ENCODE measurements at regions not wholly inside any gene's neighbourhood (a gene's known extent, or its start where the extent isn't known, plus 50 kb on each side); places are given as distances from the start of the nearest gene placed in this dataset.

DNA sequence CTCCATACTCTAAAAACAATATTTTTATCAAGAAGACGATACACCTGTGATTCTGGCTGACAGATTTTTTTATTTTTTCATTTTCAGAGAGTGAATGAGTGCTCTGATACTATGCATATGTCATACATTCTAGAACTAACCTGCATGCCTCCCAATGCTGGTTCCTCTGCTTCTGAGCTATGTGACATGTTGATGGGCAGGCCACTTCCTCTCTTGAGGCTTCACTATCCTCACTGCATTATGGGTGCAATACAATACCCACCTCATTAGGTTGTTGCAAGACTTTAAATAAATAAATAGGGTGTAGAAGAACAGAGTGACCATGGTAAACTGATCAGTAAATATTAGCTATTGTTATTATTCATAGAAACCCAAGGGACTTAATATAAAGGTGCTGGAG is 408.3 kb downstream of the HNRNPD start:
- TF ChIP-seq POLR2AphosphoS5 (IDR thresholded peaks at IDR 0.05; ENCODE audit: low read depth, low read length) (no peak), SIN3A (IDR thresholded peaks at IDR 0.05; ENCODE audit: borderline replicate concordance, insufficient read depth, low read length) (no peak), TAF1 (IDR thresholded peaks at IDR 0.05; ENCODE audit: borderline replicate concordance, insufficient read depth, low read length) (no peak), FOXP2 (optimal IDR thresholded peaks at IDR 0.05; ENCODE audit: borderline replicate concordance, extremely low read depth, extremely low read length, insufficient read depth) (no peak)
- TF ChIP-seq, protein P1, sequence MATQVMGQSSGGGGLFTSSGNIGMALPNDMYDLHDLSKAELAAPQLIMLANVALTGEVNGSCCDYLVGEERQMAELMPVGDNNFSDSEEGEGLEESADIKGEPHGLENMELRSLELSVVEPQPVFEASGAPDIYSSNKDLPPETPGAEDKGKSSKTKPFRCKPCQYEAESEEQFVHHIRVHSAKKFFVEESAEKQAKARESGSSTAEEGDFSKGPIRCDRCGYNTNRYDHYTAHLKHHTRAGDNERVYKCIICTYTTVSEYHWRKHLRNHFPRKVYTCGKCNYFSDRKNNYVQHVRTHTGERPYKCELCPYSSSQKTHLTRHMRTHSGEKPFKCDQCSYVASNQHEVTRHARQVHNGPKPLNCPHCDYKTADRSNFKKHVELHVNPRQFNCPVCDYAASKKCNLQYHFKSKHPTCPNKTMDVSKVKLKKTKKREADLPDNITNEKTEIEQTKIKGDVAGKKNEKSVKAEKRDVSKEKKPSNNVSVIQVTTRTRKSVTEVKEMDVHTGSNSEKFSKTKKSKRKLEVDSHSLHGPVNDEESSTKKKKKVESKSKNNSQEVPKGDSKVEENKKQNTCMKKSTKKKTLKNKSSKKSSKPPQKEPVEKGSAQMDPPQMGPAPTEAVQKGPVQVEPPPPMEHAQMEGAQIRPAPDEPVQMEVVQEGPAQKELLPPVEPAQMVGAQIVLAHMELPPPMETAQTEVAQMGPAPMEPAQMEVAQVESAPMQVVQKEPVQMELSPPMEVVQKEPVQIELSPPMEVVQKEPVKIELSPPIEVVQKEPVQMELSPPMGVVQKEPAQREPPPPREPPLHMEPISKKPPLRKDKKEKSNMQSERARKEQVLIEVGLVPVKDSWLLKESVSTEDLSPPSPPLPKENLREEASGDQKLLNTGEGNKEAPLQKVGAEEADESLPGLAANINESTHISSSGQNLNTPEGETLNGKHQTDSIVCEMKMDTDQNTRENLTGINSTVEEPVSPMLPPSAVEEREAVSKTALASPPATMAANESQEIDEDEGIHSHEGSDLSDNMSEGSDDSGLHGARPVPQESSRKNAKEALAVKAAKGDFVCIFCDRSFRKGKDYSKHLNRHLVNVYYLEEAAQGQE (IDR thresholded peaks at IDR 0.05; ENCODE audit: insufficient read depth in 1 of 2, low read depth in 2 of 2, low read length in 2 of 2): no peak
